Esophagus muscularis mucosa (tissue), 4 donors: ENCODE measurements at regions not wholly inside any gene's neighbourhood (a gene's known extent, or its start where the extent isn't known, plus 50 kb on each side); places are given as distances from the start of the nearest gene placed in this dataset.

Experiments
- DNase-seq: peaks from one replicate; pipeline ENCODE4 v3.0.0-alpha.2; 2017; ENCODE audit errors: extremely low spot score
- H3K27ac ChIP-seq, 4 donors: fragments of 200-600 bp; sonication (generic); replicated peaks in 1 of 4; 1 replicate in 3 of 4; 2 replicates in 1 of 4; pipeline ENCODE4 v1.5.1; 2016 to 2019; ENCODE audit warnings: mild to moderate bottlenecking in 1 of 4
- H3K27me3 ChIP-seq, 4 donors: fragments of 200-600 bp; sonication (generic); one replicate each; pipeline versions ENCODE4 v1.5.1 to v1.6.0; 2016 to 2019
- H3K36me3 ChIP-seq, 4 donors: fragments of 200-600 bp; sonication (generic); one replicate each; pipeline ENCODE4 v1.5.1; 2016 to 2019
- H3K4me1 ChIP-seq, 4 donors: fragments of 200-600 bp; sonication (generic); one replicate each; pipeline ENCODE4 v1.5.1; 2016 to 2019
- H3K4me3 ChIP-seq, 4 donors: fragments of 200-600 bp; sonication (generic); 1 replicate in 2 of 4; 2 replicates in 2 of 4; pipeline ENCODE4 v1.5.1; 2016 to 2019; ENCODE audit warnings: mild to moderate bottlenecking in 4 of 4, moderate library complexity in 1 of 4
- H3K9me3 ChIP-seq, 4 donors: fragments of 200-600 bp; sonication (generic); 1 replicate in 3 of 4; 2 replicates in 1 of 4; pipeline ENCODE4 v1.5.1; 2016 to 2019
- CTCF ChIP-seq, 3 experiments: fragments of 200-600 bp in 2 of 3; fragments of 450-650 bp in 1 of 3; sonication (generic) in 2 of 3; IDR thresholded peaks; one replicate each; pipeline ENCODE4 v1.5.1; 2017 to 2019; ENCODE audit warnings: antibody characterized with exemption in 3 of 3, mild to moderate bottlenecking in 2 of 3, moderate library complexity in 1 of 3
- EP300 ChIP-seq: sonication (generic); formaldehyde crosslinking; IDR thresholded peaks from one replicate; pipeline ENCODE4 v1.6.1; 2017; ENCODE audit warnings: antibody characterized with exemption
- POLR2A ChIP-seq: fragments of 450-650 bp; IDR thresholded peaks from one replicate; pipeline ENCODE4 v1.6.1; 2017; ENCODE audit warnings: antibody characterized with exemption, moderate library complexity, mild to moderate bottlenecking, low read depth
- POLR2AphosphoS5 ChIP-seq, 2 donors: sonication (generic); formaldehyde crosslinking; IDR thresholded peaks; one replicate each; pipeline ENCODE4 v1.6.1; 2017; ENCODE audit warnings: antibody characterized with exemption in 2 of 2
- WGBS: methylation state at CpG from one replicate; pipeline ENCODE4 v1.1.5; 2018; 5-methylcytosine and 5-hydroxymethylcytosine counted together
- intact Hi-C: fragments of 100-400 bp; cut with DNase I; formaldehyde crosslinking; loops from one replicate; pipeline ENCODE4 v1.15.1; 2023

- Histone ChIP-seq H3K27ac (no peak overlapping the region), H3K9me3 (no peaks in the 10 kb centered on the region), H3K36me3 (no peaks in the 10 kb centered on the region), H3K4me3 (no peak overlapping the region), H3K27me3 (no peaks in the 10 kb centered on the region), H3K4me1 (no peaks in the 10 kb centered on the region)
- intact Hi-C loops, result no loop called here
- WGBS, result 76% methylated on average over 2 of the region's 2 CpGs
- TF ChIP-seq POLR2A (no peak), EP300 (no peak), CTCF (IDR thresholded peaks at IDR 0.05) (no peak), POLR2AphosphoS5 (IDR thresholded peaks at IDR 0.05) (no peak)
- DNase-seq, result no peak
Measured at GRCh38 chr7:53397911-53398310, 362.5 kb downstream of the POM121L12 start.

- 57% methylated on average over 2 of the region's 2 CpGs for WGBS
- no peak overlapping the region for H3K4me3 ChIP-seq
- H3K27ac ChIP-seq, result no peak overlapping the region
- no peaks in the 10 kb centered on the region for H3K36me3 ChIP-seq
- H3K27me3 ChIP-seq, result no peaks in the 10 kb centered on the region
- no peaks in the 10 kb centered on the region for H3K9me3 ChIP-seq
- intact Hi-C loops, result no loop called here
- TF ChIP-seq CTCF (IDR thresholded peaks at IDR 0.05), result no peak
- no peak for TF ChIP-seq POLR2A
- TF ChIP-seq POLR2AphosphoS5 (IDR thresholded peaks at IDR 0.05), result no peak
- no peak for TF ChIP-seq EP300
- H3K4me1 ChIP-seq, result no peaks in the 10 kb centered on the region
- DNase-seq, result no peak
Measured at GRCh38 chr7:53398566-53398965, 363.1 kb downstream of the POM121L12 start.

GRCh38 chr7:53413021-53413420 lies 377.6 kb downstream of the POM121L12 start:
- Histone ChIP-seq H3K36me3 (no peaks in the 10 kb centered on the region), H3K9me3 (no peaks in the 10 kb centered on the region), H3K27me3 (no peaks in the 10 kb centered on the region), H3K4me3 (no peak overlapping the region), H3K27ac (no peak overlapping the region), H3K4me1 (no peaks in the 10 kb centered on the region)
- DNase-seq, result no peak
- TF ChIP-seq POLR2A, result no peak
- TF ChIP-seq CTCF (IDR thresholded peaks at IDR 0.05), result no peak
- TF ChIP-seq POLR2AphosphoS5 (IDR thresholded peaks at IDR 0.05), result no peak
- TF ChIP-seq EP300, result no peak
- WGBS, result 91% methylated on average over 2 of the region's 2 CpGs
- intact Hi-C loops, result no loop called here

GRCh38 chr7:53415816-53416215 lies 380.4 kb downstream of the POM121L12 start:
- TF ChIP-seq POLR2AphosphoS5 (IDR thresholded peaks at IDR 0.05), result no peak
- TF ChIP-seq POLR2A, result no peak
- TF ChIP-seq EP300, result no peak
- TF ChIP-seq CTCF (IDR thresholded peaks at IDR 0.05), result no peak
- intact Hi-C loops, result no loop called here

GRCh38 chr7:53418834-53419482 lies 383.5 kb downstream of the POM121L12 start:
- Histone ChIP-seq H3K4me3 (no peak overlapping the region), H3K27me3 (no peaks in the 10 kb centered on the region), H3K4me1 (no peaks in the 10 kb centered on the region), H3K36me3 (no peaks in the 10 kb centered on the region), H3K27ac (no peak overlapping the region), H3K9me3 (no peaks in the 10 kb centered on the region)
- WGBS, result 71% methylated on average over 1 of the region's 1 CpG
- DNase-seq, result no peak
- no peak for TF ChIP-seq POLR2AphosphoS5 (IDR thresholded peaks at IDR 0.05)
- TF ChIP-seq EP300, result no peak
- no peak for TF ChIP-seq POLR2A
- no peak for TF ChIP-seq CTCF (IDR thresholded peaks at IDR 0.05)
- intact Hi-C loops, result no loop called here

More at GRCh38 chr7:53415816-53416215, 380.4 kb downstream of the POM121L12 start:
- H3K9me3 ChIP-seq, result no peaks in the 10 kb centered on the region
- H3K27ac ChIP-seq, result no peak overlapping the region
- no peak for DNase-seq
- H3K36me3 ChIP-seq, result no peaks in the 10 kb centered on the region
- WGBS, result 97% methylated on average over 2 of the region's 2 CpGs
- H3K27me3 ChIP-seq, result no peaks in the 10 kb centered on the region
- no peak overlapping the region for H3K4me3 ChIP-seq
- H3K4me1 ChIP-seq, result no peaks in the 10 kb centered on the region
